KOPT-K1 (cell line): ENCODE measurements at regions not wholly inside any gene's neighbourhood (a gene's known extent, or its start where the extent isn't known, plus 50 kb on each side); places are given as distances from the start of the nearest gene placed in this dataset.

Experiments
- H3K27ac ChIP-seq: fragments of 200-600 bp; sonication (generic); 2 replicates; pipeline ENCODE4 v1.5.1; 2016; ENCODE audit warnings: antibody characterized with exemption, mild to moderate bottlenecking, low read depth, low read length; ENCODE audit not compliant: poor library complexity, severe bottlenecking
- H3K36me3 ChIP-seq: fragments of 200-600 bp; sonication (generic); 2 replicates; pipeline ENCODE4 v1.5.1; 2017; ENCODE audit warnings: antibody characterized with exemption, mild to moderate bottlenecking, low read length, moderate library complexity; ENCODE audit not compliant: insufficient read depth
- H3K9me3 ChIP-seq: fragments of 200-600 bp; sonication (generic); 2 replicates; pipeline ENCODE4 v1.5.1; 2017; ENCODE audit warnings: antibody characterized with exemption, low read length, mild to moderate bottlenecking; ENCODE audit not compliant: insufficient read depth, poor library complexity, severe bottlenecking

DNA sequence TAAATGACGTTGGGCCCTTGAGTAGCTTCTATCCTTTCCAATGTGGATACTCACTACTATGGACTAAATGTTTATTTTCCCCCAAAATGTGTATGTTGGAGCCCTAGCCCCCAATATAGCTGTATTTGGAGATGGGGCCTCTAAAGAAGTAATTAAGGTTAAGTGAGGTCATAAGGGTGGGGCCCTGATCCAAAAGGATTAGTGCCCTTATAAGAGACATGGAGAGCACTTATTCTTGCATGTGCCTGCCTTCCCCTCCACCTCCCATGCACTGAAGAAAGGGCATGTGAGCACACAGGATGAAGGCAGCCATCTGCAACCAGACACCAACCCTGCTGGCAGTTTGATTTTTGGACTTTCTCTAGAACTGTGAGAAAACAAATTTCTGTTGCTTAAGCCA, 115.7 kb upstream of the MED13 start:
- peaks cover 19% of the 10 kb centered on the region for H3K9me3 ChIP-seq
- no peaks in the 10 kb centered on the region for H3K36me3 ChIP-seq
- no peak overlapping the region for H3K27ac ChIP-seq

DNA sequence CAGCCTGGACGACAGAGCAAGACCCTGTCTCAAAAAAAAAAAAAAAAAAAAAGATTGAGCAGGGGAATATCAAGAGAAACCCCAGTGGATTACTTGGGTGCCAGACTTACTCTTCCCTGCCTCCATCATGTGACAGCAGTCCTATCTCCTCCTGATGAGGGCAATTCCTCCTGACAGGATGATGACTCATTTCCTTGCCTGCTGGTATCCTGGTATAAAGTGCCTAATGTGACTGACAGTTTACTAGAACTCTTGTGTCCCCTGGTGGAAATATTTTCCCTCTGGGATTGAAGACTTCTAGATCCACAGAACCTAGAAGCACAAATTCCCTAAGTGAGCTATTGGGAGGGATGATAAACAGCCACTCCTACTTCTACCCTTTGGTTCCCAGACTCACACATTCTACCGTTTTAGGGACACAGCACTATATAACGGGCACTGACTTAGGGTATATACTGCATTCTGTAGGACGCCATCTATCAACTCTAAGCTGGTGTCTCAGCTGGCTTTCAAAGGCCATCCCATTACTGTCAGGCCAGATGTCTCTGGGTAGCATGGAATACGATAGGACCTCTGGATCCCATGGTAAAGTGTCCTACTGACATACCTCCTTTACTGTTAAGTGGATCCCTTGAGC, 114.6 kb upstream of the MED13 start:
- Histone ChIP-seq H3K27ac (no peak overlapping the region), H3K36me3 (no peaks in the 10 kb centered on the region), H3K9me3 (peaks cover 19% of the 10 kb centered on the region)

DNA sequence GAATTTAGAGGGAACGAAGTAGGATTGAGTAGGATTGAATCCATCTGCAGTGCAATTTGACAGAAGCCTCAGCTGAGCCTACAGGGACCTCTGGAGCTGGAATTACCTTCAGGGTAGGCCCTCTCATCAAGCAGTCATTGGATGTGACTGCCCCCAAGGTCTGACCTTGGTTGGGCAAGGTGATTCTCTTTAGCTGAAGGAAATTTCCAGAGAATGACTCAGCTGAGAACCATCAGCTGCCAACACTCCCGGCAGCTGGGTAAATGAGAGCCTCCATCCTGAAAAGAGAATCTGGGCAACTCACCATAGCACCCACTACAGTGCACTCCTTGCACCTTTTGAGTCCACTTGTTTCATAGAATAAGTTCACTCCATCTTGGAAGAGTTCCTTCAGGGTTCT, 113.5 kb upstream of the MED13 start:
- Histone ChIP-seq H3K9me3 (peaks cover 19% of the 10 kb centered on the region), H3K27ac (no peak overlapping the region), H3K36me3 (no peaks in the 10 kb centered on the region)

DNA sequence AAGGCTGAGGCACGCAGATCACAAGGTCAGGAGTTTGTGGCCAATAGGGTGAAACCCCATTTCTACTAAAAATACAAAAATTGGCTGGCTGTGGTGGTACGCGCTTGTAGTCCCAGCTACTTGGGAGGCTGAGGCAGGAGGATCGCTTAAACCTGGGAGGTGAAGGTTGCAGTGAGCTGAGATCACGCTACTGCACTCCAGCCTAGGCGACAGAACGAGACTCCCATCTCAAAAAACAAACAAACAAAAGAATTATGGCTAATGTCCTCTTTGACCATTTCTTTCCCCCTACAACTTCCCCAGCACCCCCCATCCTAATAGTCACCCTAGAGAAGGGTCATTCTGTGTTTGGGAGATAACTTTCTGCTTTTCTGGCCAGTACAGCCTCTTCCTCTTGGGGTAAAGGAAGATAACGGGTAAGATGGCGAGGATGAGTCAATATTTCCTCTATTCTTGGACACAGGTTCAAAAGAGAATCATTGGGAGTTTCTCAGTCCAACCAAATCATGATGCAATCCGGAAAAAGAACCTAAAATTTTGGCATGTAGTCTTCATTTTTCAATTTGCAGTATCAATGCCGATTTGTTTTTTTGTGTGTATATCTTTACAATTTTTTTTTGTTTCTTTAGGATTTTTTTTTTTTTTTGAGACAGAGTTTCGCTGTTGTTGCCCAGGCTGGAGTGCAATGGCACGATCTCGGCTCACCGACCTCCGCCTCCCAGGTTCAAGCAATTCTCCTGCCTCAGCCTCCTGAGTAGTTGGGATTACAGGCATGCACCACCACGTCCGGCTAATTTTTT, 107.6 kb upstream of the MED13 start:
- Histone ChIP-seq H3K27ac (no peak overlapping the region), H3K9me3 (no peaks in the 10 kb centered on the region), H3K36me3 (no peaks in the 10 kb centered on the region)

DNA sequence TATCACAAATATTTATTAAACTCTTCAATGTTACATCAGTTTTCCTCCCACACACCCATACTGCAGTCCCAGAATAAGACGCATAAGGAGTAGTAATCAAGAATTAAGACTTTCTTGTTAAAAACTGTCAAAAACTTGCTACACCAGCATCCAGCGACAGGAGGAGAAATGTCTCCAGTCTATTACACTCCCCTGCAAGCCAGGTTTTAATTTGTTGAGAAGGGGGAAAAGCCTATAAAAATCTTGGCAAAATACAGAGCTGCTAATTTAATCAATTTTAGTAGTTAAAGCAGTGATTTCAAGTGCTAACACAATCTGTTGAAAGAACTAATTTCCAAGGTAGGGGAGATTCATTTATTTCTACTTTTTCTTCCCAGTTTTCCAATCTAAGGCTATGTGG, 102.0 kb upstream of the MED13 start:
- no peak overlapping the region for H3K27ac ChIP-seq

DNA sequence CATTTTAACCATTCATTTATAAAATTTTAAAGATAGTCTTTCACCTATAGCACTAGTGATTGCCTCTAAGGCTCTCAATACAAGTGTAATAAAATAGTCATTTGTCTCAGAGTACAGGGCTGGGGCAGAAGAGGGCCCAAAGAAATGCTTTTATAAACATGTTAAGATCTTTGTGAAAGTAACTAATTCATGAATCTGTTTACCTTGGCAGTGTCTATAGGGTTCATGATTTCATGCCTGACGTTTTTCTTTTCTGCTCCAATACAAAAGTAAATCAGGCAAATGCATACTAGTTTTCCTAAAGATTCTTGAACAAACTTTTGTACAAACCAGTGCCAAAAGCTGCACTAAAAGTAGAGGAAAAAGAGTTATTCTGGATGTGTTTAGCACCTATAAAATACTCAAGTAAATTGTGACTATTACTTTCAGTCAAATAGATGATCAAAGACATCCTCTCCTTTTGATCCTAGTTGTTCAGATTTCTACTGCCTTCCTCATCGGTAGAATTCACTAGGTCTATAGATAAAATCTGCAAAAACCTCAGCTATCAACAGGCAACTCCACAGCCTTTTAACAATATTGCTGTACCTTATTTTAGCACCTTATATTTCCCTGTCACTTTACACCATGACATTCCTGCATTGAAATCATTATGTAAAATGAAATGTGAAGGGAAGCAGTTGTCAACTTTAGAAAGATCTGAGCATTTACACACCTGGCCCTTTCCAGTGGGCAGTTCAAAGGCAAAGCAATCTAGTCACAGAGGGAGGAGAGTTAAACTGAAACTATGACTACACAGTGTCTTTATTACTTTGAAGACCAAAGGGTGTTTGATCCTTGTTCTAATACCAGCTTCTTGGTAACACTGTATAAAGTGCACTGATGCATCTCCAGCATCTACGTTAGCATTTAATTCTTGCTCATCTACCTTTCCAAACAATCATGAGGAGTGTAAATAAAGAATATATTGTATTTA, 100.0 kb upstream of the MED13 start:
- H3K27ac ChIP-seq, result no peak overlapping the region
- no peaks in the 10 kb centered on the region for H3K36me3 ChIP-seq
- H3K9me3 ChIP-seq, result no peaks in the 10 kb centered on the region

More for the DNA sequence above, 102.0 kb upstream of the MED13 start:
- H3K9me3 ChIP-seq, result no peaks in the 10 kb centered on the region
- H3K36me3 ChIP-seq, result no peaks in the 10 kb centered on the region

DNA sequence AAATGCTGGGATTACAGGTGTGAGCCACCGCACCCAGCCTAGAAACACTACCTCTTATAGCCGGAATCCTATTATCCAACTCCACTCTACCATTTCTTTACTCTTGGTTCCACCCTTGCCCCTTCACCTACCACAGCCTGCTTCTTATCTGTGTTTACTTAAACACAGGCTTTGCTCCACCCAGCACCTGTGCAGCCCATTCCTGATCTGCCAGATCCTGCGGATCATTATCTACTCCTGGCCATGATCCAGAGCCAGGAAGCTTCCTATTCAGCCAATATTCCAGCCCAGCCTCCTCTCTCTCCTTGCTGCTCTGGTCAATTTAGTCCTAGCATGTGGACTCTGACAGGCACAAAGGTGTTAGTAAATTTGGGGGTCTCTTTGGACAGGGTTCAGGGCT, 98.8 kb upstream of the MED13 start:
- Histone ChIP-seq H3K9me3 (no peaks in the 10 kb centered on the region), H3K36me3 (no peaks in the 10 kb centered on the region), H3K27ac (no peak overlapping the region)

DNA sequence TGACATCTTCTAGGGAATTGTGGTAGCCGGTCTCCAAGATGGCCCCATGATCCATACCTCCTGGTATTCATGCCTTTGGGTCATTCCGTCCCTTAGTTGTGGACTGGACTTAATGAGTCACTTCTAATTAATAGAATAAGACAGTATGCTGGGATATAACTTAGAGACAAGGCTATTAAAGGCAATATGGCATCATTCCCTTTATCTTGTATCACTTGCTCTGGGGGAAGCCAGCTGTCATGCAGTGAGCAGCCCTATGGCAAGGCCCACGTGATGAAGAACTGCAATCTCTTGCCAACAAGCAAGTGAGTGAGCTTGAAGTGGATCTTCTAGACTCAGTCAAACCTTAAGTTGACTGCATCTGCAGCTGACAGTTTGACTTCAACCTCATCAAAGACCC, 97.8 kb upstream of the MED13 start:
- no peaks in the 10 kb centered on the region for H3K36me3 ChIP-seq

DNA sequence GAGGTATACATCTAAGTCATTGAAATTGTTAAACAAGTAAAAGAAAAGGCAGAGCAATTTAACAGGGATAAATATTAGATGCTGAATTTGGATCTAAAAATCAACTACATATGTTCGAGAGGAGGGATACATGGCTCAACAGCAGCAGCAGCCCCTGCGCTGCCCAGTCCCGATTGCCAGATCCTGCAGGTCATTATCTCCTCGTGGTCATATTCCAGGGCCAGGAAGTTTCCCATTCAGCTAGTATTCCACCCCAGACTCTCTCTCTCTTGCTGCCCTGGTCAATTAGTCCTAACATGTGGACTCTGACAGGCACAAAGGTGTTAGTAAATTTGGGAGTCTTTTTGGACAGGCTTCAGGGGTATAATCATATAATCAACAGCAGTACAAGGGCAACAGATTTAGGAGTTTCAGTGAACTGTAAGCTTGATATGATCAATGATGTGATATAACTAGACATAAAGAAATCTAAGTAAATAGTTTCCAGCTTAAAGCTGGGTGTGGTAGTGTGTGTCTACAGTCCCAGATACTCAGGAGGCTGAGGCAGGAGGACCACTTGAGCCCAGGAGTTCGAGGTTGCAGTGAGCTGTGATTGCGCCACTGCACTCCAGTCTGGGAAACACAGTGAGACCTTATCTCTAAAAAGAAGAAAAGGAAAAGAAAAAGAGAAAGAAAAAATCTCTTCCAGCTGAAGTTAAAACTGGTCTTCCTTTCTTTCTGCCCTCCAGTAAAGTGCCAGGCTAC, 96.5 kb upstream of the MED13 start:
- Histone ChIP-seq H3K9me3 (no peaks in the 10 kb centered on the region), H3K27ac (no peak overlapping the region), H3K36me3 (no peaks in the 10 kb centered on the region)

More for the DNA sequence above, 97.8 kb upstream of the MED13 start:
- no peak overlapping the region for H3K27ac ChIP-seq
- no peaks in the 10 kb centered on the region for H3K9me3 ChIP-seq

DNA sequence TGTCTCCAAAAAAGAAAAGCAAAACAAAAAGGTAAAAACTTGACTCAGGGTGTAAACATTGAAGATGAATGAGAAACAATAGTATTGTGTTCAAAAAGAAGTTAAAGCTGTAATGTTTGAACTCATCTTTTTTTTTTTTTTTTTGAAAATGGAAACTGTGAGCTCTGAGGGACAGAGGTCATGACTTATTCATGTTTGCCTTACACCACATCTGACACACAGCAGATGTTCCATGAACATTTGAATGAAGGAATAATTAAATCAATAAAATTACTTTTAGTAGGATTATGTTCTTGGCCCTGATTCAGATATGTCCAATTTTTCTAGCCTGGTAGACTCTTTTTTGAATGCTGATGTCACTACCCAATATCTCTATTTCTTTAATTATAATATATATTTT, 95.7 kb upstream of the MED13 start:
- Histone ChIP-seq H3K9me3 (no peaks in the 10 kb centered on the region), H3K36me3 (no peaks in the 10 kb centered on the region), H3K27ac (no peak overlapping the region)

DNA sequence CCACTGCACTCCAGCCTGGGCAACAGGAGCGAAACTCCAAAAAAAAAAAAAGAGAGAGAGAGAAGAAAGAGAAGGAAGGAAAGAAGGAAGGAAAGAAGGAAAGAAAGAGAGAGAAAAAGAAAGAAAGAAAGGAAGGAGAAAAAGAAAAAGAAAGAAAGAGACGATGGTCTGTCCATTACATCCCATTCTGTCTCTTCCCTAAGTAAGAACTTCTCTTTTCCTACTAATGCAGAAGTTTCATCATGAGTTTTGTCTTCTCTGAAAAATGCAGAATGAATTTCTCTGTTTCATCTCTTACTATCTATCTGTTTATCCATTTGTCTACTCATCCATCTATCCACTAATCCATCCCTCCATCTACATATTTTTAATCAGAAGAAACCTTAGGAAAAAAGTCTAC, 94.9 kb upstream of the MED13 start:
- Histone ChIP-seq H3K9me3 (no peaks in the 10 kb centered on the region), H3K36me3 (no peaks in the 10 kb centered on the region), H3K27ac (no peak overlapping the region)

DNA sequence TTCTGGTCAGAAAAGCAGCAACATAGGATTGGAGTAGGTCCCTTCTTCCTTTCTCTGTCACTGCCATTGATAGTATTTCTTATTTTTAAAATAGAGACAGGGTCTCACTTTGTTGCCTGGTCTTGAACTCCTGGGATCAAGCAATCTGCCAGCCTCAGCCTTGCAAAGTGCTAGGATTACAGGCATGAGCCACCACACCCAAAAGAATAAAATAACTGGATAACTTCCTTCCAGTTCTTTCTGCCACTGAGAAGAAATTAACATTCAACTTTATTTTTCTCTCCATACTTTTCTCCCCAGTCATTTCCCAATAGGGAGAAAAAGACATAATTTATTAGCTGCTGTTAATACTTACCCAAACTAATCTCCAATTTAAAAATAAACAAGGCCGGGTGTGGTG, 91.9 kb upstream of the MED13 start:
- H3K27ac ChIP-seq, result no peak overlapping the region

DNA sequence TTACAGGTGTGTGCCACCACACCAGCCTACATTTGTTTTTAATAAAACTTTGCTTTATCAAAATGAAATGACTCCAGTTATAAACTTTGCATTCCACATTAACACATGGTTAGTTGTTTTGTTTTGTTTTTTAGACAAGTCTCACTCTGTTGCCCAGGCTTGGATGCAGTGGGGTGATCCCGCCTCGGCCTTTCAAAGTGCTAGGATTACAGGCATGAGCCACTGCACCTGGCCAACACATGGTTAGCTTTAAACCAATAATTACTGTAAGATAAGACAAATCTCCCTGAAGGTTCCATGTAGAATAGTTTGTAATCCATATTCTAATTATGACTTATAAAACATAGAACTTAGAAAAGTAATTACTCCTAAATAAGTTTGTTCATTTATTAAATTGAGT, 89.8 kb upstream of the MED13 start:
- H3K27ac ChIP-seq, result no peak overlapping the region
- no peaks in the 10 kb centered on the region for H3K36me3 ChIP-seq
- no peaks in the 10 kb centered on the region for H3K9me3 ChIP-seq

More for the DNA sequence above, 91.9 kb upstream of the MED13 start:
- H3K9me3 ChIP-seq, result no peaks in the 10 kb centered on the region
- H3K36me3 ChIP-seq, result no peaks in the 10 kb centered on the region

DNA sequence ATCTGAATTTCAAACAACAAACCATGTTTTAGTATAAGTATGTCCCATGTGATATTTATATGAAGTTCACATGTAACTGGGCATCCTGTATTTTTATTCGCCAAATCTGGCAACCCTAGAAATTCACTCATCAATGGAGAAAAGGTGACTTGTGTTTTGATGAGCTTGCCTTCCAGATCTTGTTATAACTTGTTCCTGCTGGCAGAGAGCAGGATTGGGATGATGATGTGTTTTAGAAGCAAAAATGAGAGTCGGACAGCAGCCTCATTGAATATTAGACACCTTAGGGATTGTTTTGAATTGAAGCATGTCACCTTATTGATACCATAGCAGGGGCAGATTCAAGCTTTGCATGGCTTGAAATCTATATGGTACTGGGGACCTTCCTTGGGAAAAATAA, 85.4 kb upstream of the MED13 start:
- Histone ChIP-seq H3K36me3 (no peaks in the 10 kb centered on the region), H3K9me3 (no peaks in the 10 kb centered on the region), H3K27ac (no peak overlapping the region)
